ENCODE measurements at regions not wholly inside any gene's neighbourhood (a gene's known extent, or its start where the extent isn't known, plus 50 kb on each side); places are given as distances from the start of the nearest gene placed in this dataset.

DNA sequence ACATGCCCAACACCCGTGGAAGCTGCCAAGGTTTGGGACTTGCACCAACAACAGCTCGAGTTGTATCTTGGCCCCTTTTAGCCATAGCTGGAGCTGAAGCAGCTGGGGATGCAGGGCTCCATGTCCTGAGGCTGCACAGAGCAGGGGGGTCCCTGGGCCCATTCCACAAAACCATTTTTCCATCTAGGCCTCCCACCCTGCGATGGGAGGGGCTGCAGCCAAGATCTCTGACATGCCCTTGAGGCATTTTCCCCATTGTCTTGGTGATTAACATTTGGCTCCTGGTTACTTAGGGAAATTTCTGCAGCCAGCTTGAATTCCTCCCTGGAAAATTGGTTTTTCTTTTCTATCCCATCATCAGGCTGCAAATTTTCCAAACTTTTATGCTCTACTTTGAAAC is 637.8 kb upstream of the VSTM2A start:
- DNase-seq, result no peak
- Mint-ChIP-seq H3K9me3 (peaks cover 26% of the 10 kb centered on the region), H3K27me3 (no peaks in the 10 kb centered on the region), H3K4me3 (no peak overlapping the region), H3K36me3 (ENCODE audit: low read depth) (no peaks in the 10 kb centered on the region), H3K4me1 (no peaks in the 10 kb centered on the region), H3K27ac (no peak overlapping the region)
- POLR2A ChIA-PET, result no interaction called here
- CTCF ChIA-PET, result no interaction called here

DNA sequence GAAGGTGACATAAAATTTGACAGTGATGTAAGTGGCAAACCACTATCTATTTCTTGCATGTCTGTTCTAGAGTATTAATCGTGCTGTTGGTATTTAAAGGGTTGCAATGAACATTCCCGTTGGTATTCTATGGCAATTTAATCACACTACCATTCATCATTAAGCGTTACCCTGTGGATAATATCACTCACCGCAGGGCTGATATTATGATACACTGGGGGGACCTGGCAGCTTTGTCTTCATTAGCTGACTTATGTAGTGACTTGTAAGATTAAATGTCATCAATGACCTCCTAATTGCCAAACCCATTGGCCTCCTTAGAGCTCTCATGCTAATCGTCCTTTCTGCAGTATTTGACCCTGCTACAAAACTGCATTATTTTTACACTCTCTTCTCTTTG is 624.5 kb upstream of the VSTM2A start:
- H3K4me1 Mint-ChIP-seq, result no peaks in the 10 kb centered on the region
- no peak overlapping the region for H3K4me3 Mint-ChIP-seq
- ChIA-PET CTCF (no interaction called here), POLR2A (no interaction called here)
- H3K27me3 Mint-ChIP-seq, result no peaks in the 10 kb centered on the region
- peaks cover 19% of the 10 kb centered on the region for H3K9me3 Mint-ChIP-seq
- no peaks in the 10 kb centered on the region for H3K36me3 Mint-ChIP-seq (ENCODE audit: low read depth)
- DNase-seq, result no peak
- no peak overlapping the region for H3K27ac Mint-ChIP-seq

DNA sequence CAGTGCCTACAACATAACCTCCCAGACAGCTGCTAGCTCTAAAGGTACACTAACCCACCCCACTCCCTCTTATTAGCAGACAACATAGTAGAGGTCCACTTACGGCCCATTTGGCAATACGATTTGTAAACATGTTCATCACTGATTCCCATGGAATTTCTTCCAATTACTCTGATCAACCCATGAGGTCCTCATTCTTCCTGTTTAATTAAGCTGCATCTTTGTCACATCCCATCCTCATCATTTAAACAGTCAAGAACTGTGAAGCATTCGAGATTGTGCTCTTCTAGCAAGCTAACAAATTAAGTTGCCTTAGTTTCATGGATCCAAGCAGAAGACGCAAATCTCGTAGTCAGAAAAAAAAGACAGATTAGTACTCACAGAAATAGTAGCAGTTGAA is 622.2 kb upstream of the VSTM2A start:
- CTCF ChIA-PET, result no interaction called here
- Mint-ChIP-seq H3K27ac (no peak overlapping the region), H3K36me3 (ENCODE audit: low read depth) (no peaks in the 10 kb centered on the region)

DNA sequence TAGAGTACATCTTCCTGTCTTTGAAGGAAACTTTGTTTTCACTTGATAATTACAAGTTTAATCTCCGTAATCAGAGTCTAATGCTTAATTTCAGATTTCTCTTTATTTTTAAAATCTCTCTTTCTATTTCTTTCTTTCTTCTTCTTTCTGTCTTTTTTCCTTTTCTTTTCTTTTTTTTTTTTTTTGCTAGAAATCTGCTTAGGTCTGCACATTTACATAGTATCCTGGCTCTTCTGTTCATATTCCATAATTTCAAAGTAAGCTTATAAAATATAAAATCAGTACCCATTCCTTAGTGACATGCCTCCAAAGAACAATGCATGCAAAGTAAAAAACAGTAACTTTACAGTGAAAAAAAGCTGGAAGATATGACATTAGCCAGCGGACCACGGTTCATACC is 601.7 kb upstream of the VSTM2A start:
- Mint-ChIP-seq H3K27ac (no peak overlapping the region), H3K4me1 (no peaks in the 10 kb centered on the region), H3K36me3 (ENCODE audit: low read depth) (no peaks in the 10 kb centered on the region), H3K27me3 (no peaks in the 10 kb centered on the region), H3K9me3 (peaks cover 16% of the 10 kb centered on the region), H3K4me3 (no peak overlapping the region)
- CTCF ChIA-PET, result no interaction called here
- POLR2A ChIA-PET, result no interaction called here
- no peak for DNase-seq

More for the DNA sequence above, 622.2 kb upstream of the VSTM2A start:
- peaks cover 29% of the 10 kb centered on the region for H3K9me3 Mint-ChIP-seq
- no peaks in the 10 kb centered on the region for H3K4me1 Mint-ChIP-seq
- POLR2A ChIA-PET, result no interaction called here
- no peaks in the 10 kb centered on the region for H3K27me3 Mint-ChIP-seq
- DNase-seq, result no peak
- no peak overlapping the region for H3K4me3 Mint-ChIP-seq

DNA sequence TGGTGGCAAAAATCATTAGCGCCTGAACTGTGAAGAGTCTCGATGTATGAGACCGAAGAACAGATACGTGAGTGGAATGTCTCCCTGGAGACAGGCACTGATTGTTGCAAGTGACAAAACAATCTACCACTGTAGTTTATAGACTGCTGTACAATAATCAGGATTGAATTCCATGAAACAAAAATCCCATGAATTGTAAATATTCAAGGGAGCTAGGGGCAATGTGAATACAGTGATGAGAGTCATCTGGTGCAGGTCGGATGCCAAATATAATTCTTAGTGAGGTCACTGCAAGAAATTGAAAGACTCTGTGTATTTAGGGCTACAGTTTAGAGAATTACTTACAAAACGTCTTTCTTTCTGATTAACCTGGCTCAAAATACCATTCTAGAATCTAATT is 594.4 kb upstream of the VSTM2A start:
- Mint-ChIP-seq H3K4me1 (no peaks in the 10 kb centered on the region), H3K4me3 (no peak overlapping the region), H3K27me3 (no peaks in the 10 kb centered on the region), H3K27ac (no peak overlapping the region), H3K36me3 (ENCODE audit: low read depth) (no peaks in the 10 kb centered on the region), H3K9me3 (peaks cover 20% of the 10 kb centered on the region)
- POLR2A ChIA-PET, result no interaction called here
- DNase-seq, result no peak
- CTCF ChIA-PET, result no interaction called here

DNA sequence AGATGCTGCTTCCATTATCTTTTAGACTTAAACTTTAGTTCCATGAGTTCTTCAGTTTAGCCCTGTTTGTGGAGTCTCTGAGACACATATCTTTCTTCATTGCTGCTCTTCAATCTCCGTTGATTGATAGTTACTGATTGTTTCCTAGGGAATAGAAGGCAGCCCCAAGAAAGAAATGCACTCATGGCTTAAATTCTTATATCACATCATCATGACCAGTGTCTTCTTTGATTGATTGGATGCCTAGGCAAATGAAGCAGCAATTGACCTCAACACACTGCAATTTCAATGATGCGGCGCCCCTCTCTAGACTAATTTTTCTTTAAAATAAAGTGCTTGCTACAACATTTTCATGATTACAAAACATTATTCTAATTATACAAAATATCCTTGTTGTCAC is 576.5 kb upstream of the VSTM2A start:
- H3K4me3 Mint-ChIP-seq, result no peak overlapping the region
- DNase-seq, result no peak
- no peaks in the 10 kb centered on the region for H3K36me3 Mint-ChIP-seq (ENCODE audit: low read depth)
- H3K27me3 Mint-ChIP-seq, result no peaks in the 10 kb centered on the region
- POLR2A ChIA-PET, result no interaction called here
- peaks cover 7% of the 10 kb centered on the region for H3K9me3 Mint-ChIP-seq
- H3K4me1 Mint-ChIP-seq, result no peaks in the 10 kb centered on the region
- CTCF ChIA-PET, result no interaction called here
- no peak overlapping the region for H3K27ac Mint-ChIP-seq

DNA sequence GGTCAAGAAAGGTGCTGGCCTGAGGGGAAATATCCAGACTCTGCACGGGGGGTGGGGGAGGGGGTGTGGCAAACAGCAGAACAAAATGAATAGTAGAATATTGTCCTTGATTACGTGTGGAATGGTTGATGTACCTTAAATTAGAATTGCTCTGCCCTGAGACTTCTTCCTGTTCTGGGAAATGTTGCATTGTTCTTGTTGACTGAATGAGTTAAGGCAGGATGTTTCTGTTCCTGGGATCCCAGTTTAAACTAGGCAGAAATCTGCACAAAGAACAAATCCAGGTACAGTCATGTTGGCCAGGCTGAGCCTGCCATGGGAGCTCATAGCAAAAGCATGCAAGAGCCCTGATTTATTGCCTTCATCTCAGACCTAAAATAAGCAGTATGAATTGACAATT is 558.7 kb upstream of the VSTM2A start:
- no peaks in the 10 kb centered on the region for H3K27me3 Mint-ChIP-seq

DNA sequence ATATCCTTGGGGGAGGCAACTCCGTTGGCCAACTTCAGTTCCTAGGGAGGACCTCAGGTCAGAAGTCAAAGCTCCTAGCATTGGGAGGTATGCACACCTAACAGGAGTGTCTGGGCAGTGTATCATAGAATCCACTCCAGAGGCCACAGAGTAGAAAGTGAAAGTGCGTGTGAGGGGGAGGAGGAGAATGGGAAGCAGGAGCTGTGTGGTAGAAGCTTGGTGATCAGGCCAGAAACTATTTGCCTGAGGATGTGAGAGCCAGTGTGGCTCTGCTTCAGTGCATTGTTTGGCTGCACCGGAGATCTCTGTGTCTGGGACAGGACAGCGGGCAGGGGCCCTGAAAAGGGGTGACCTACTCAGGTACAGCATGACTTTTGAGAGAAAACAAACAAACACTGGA is 557.4 kb upstream of the VSTM2A start:
- CTCF ChIA-PET, result no interaction called here
- Mint-ChIP-seq H3K27ac (no peak overlapping the region), H3K9me3 (peaks cover 3% of the 10 kb centered on the region), H3K27me3 (no peaks in the 10 kb centered on the region), H3K4me1 (no peaks in the 10 kb centered on the region), H3K4me3 (no peak overlapping the region), H3K36me3 (ENCODE audit: low read depth) (no peaks in the 10 kb centered on the region)
- no peak for DNase-seq
- POLR2A ChIA-PET, result no interaction called here

More for the DNA sequence above, 558.7 kb upstream of the VSTM2A start:
- no peak for DNase-seq
- Mint-ChIP-seq H3K27ac (no peak overlapping the region), H3K4me3 (no peak overlapping the region), H3K9me3 (peaks cover 3% of the 10 kb centered on the region), H3K36me3 (ENCODE audit: low read depth) (no peaks in the 10 kb centered on the region), H3K4me1 (no peaks in the 10 kb centered on the region)
- POLR2A ChIA-PET, result no interaction called here
- CTCF ChIA-PET, result no interaction called here

DNA sequence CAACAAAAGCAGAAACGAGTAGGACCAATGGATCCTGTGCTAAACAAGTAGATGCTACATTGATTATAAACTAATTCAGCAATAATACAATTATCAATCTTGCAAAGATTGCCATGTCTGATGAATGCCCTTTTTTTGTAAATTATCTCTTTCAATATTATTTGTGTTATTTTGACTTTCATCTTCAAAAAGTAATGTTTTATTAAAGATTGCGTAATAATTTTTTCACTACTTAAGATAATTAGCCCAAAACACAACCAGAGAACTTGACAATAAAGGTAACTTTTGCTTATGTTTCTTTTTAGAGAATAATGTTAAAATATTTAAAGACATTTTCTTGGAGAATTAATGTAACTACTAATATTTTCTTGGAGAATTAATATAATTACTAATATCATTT is 553.8 kb upstream of the VSTM2A start:
- CTCF ChIA-PET, result no interaction called here
- POLR2A ChIA-PET, result no interaction called here
- no peak for DNase-seq
- Mint-ChIP-seq H3K9me3 (peaks cover 7% of the 10 kb centered on the region), H3K27ac (no peak overlapping the region), H3K4me1 (no peaks in the 10 kb centered on the region), H3K4me3 (no peak overlapping the region), H3K27me3 (no peaks in the 10 kb centered on the region), H3K36me3 (ENCODE audit: low read depth) (no peaks in the 10 kb centered on the region)

DNA sequence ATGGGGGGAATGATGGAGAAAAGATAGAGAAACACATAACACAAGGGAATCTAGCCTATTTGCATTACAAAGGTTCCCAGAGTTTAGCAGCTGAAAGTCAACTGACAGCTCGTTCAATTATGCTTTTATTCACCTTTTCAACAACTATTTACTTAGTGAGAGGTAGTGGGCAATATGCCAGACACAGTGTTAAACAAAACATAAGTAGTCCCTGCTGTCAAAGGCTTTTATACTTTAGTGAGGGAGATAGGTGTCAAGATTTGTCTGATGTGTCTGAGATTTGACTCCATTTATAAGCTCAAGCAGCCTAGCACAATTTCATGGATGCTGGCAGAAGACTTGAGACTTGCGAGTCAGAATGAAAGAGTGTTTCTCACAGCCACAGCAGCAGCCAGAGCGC is 549.0 kb upstream of the VSTM2A start:
- no peak overlapping the region for H3K27ac Mint-ChIP-seq
- no peaks in the 10 kb centered on the region for H3K27me3 Mint-ChIP-seq
- no peak overlapping the region for H3K4me3 Mint-ChIP-seq
- H3K36me3 Mint-ChIP-seq (ENCODE audit: low read depth), result no peaks in the 10 kb centered on the region
- no peaks in the 10 kb centered on the region for H3K4me1 Mint-ChIP-seq
- CTCF ChIA-PET, result no interaction called here
- H3K9me3 Mint-ChIP-seq, result peaks cover 4% of the 10 kb centered on the region
- POLR2A ChIA-PET, result interaction anchor here (0.6 kb wide), 1 partner anchor 920 kb away, joined by 3 read pairs; no protein-coding TSS in a partner anchor
- DNase-seq, result no peak

DNA sequence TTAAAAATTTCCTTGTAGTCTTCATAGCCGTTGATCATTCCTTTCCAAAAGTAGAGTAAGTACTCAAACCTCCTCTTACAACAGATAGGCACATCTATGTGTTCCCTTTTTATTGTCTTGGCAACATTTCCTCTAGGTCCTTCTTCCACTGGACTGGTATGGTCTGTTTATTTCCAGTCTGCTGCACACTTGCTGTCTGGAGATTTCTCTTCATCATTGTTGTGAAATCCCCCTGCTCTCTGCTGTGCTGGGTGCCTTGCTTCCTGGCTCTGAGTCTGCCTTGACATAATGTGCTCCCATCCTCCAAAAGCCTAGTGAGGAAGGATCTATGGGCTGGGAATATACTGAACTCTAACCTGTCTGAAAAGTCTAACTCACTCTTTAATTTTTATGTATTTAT is 545.3 kb upstream of the VSTM2A start:
- ChIA-PET CTCF (no interaction called here), POLR2A (no interaction called here)
- Mint-ChIP-seq H3K4me1 (no peaks in the 10 kb centered on the region), H3K4me3 (no peak overlapping the region), H3K9me3 (peaks cover 2% of the 10 kb centered on the region), H3K27me3 (no peaks in the 10 kb centered on the region), H3K36me3 (ENCODE audit: low read depth) (no peaks in the 10 kb centered on the region), H3K27ac (no peak overlapping the region)
- no peak for DNase-seq

DNA sequence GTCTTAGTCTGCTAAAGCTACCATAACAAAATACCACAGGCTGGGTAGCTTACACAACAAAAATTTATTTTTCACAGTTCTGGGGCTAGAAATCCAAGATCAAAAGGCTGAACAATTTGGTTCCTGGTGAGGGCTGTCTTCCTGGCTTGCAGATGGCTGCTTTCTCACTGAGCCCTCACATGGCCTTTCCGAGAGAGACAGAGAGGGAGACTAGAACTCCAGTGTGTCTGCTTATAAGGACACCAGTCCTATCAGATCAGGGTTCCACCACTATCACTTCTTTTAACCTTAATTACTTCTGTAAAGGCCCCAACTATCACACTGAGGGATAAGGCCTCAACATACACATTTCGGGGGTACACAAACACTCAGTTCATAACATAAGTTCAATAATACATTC is 527.4 kb upstream of the VSTM2A start:
- H3K9me3 Mint-ChIP-seq, result peaks cover 13% of the 10 kb centered on the region
- H3K27ac Mint-ChIP-seq, result no peak overlapping the region
- POLR2A ChIA-PET, result no interaction called here
- H3K27me3 Mint-ChIP-seq, result no peaks in the 10 kb centered on the region
- no peak overlapping the region for H3K4me3 Mint-ChIP-seq
- no peak for DNase-seq
- no peaks in the 10 kb centered on the region for H3K4me1 Mint-ChIP-seq
- H3K36me3 Mint-ChIP-seq (ENCODE audit: low read depth), result no peaks in the 10 kb centered on the region
- CTCF ChIA-PET, result no interaction called here

DNA sequence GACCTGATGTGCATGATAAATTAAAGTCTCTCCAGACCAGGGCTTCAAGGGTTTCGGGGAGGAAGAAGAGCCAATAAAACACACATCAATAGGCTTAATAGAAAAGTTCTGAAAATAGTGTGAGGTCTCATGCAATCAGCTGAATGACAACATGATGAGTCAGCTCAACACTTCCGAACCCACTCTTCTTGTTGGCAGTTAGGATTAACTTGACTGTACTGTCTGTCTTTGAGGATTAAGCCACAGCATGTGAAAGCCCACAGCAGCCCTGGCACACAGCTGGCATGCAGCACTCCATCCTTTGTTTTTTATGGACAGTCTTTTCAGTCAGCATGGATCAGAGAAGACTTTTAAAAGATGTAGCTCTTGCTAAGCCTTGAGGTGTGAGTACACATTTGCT is 526.9 kb upstream of the VSTM2A start:
- Mint-ChIP-seq H3K27me3 (no peaks in the 10 kb centered on the region), H3K27ac (no peak overlapping the region), H3K4me1 (no peaks in the 10 kb centered on the region), H3K9me3 (peaks cover 13% of the 10 kb centered on the region), H3K4me3 (no peak overlapping the region), H3K36me3 (ENCODE audit: low read depth) (no peaks in the 10 kb centered on the region)
- DNase-seq, result no peak
- POLR2A ChIA-PET, result no interaction called here
- CTCF ChIA-PET, result no interaction called here

DNA sequence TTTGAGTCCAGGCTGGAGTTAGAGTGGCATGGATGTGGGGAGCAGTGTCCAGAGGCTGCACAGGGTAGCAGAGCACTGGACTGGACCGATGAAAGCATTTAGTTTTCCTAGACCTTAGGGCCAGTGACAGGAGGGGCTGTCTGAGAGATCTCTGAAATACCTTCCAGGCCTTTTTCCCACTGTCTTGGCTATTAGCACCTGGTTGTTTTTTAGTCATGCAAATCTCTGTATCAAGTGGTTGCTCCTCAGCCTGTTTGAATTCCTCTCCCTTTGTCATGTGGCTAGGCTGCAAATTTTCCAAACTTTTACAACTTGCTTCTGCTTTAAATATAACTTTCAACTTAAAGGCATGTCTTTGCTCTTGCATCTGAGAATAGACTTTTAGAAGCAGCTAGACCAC is 504.3 kb upstream of the VSTM2A start:
- no peaks in the 10 kb centered on the region for H3K36me3 Mint-ChIP-seq (ENCODE audit: low read depth)
- H3K4me3 Mint-ChIP-seq, result no peak overlapping the region
- CTCF ChIA-PET, result no interaction called here
- DNase-seq, result no peak
- H3K4me1 Mint-ChIP-seq, result no peaks in the 10 kb centered on the region
- H3K27ac Mint-ChIP-seq, result no peak overlapping the region
- POLR2A ChIA-PET, result no interaction called here
- H3K27me3 Mint-ChIP-seq, result no peaks in the 10 kb centered on the region
- peaks cover 10% of the 10 kb centered on the region for H3K9me3 Mint-ChIP-seq

DNA sequence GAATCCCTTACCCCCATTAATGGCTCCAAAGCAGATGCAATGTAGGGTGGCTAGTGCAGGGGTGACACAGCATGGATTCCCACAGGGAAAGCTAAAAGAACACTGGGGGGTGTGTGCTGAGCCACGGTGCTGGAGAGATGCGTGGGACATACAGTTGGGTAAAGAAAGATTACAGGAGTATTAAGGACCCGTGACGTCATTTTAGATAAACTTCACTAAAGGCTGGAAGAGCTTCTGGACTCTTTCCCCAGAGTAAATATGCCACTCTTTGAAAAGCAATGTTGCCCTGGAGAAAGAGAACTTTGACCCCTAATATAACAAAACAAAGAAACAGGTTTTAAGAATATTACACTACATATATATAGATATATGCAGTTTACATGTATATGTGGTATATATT is 481.5 kb upstream of the VSTM2A start:
- ChIA-PET POLR2A (no interaction called here), CTCF (no interaction called here)
- Mint-ChIP-seq H3K4me1 (no peaks in the 10 kb centered on the region), H3K36me3 (ENCODE audit: low read depth) (no peaks in the 10 kb centered on the region), H3K4me3 (no peak overlapping the region), H3K27ac (no peak overlapping the region), H3K27me3 (no peaks in the 10 kb centered on the region), H3K9me3 (peaks cover 26% of the 10 kb centered on the region)
- no peak for DNase-seq
